ENCODE measurements at regions not wholly inside any gene's neighbourhood (a gene's known extent, or its start where the extent isn't known, plus 50 kb on each side); places are given as distances from the start of the nearest gene placed in this dataset.

GRCh38 chr2:176407706-176408105 lies 138.5 kb downstream of the MTX2 start:
- TF ChIP-seq CTCF (IDR thresholded peaks at IDR 0.05) (no peak), EP300 (IDR thresholded peaks at IDR 0.05) (no peak)
